ENCODE measurements at regions not wholly inside any gene's neighbourhood (a gene's known extent, or its start where the extent isn't known, plus 50 kb on each side); places are given as distances from the start of the nearest gene placed in this dataset.

DNA sequence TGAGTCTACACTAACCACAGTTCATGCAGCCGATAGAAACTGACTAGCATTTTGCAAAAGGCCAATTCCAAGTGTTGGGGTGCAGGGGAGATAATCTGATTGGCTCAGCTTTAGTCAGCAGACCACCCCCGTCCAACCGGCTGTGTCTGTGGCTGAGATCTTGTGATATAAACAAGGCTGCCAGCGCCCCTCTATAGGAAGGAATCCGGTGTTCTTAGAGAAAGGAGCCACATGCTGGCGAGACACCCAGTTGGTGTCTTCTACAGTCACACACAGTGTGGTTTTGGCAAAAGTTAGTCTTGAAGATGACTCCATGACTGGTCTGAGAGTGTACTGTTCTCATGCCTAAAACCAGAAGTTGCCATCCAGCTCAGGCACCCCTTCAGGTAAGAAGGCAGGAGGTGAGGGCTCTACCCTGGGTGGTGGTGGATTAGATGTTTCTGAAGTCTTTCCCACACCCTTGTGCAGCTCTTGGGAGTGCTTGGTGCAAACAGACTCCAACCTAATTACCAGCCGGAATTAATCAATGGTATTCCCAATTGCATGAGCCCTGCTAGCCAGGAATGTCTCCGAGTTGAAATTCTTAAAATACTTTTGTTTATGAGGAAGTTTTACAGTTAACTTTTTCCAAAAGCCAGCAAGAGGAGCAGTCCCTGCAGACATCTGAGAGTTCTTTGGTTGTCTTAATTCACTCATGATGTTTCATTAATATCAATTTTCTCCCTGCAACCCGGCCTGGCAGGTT is 172.3 kb upstream of the IRX6 start:
- no peak for TF ChIP-seq CTCF (conservative IDR thresholded peaks at IDR 0.05)
- no peak for TF ChIP-seq ZFX (IDR thresholded peaks at IDR 0.05)
